Body of pancreas (tissue), 4 donors: ENCODE measurements at regions not wholly inside any gene's neighbourhood (a gene's known extent, or its start where the extent isn't known, plus 50 kb on each side); places are given as distances from the start of the nearest gene placed in this dataset.

Experiments used
- CTCF ChIP-seq, 7 experiments: fragments of 450-650 bp in 4 of 7; fragments of 200-600 bp in 3 of 7; sonication (generic) in 3 of 7; IDR thresholded peaks; one replicate each; pipeline ENCODE4 v1.5.1; 2016 to 2019; ENCODE audit warnings: antibody characterized with exemption in 7 of 7
- POLR2A ChIP-seq, 3 donors: fragments of 450-650 bp; IDR thresholded peaks; one replicate each; pipeline ENCODE4 v1.6.1; 2016; ENCODE audit warnings: antibody characterized with exemption in 3 of 3, mild to moderate bottlenecking in 2 of 3

GRCh38 chr12:111094157-111095010, 174.0 kb upstream of the MYL2 start:
- TF ChIP-seq CTCF (IDR thresholded peaks at IDR 0.05) (no peak), POLR2A (IDR thresholded peaks at IDR 0.05) (no peak)
